Adrenal gland (tissue), 5 donors: ENCODE measurements at regions not wholly inside any gene's neighbourhood (a gene's known extent, or its start where the extent isn't known, plus 50 kb on each side); places are given as distances from the start of the nearest gene placed in this dataset.

Experiments used
- POLR2A ChIP-seq, 2 donors: fragments of 450-650 bp; IDR thresholded peaks; one replicate each; pipeline ENCODE4 v1.6.1; 2017; ENCODE audit warnings: antibody characterized with exemption in 2 of 2, mild to moderate bottlenecking in 2 of 2, moderate library complexity in 1 of 2
- TF ChIP-seq, protein P1 (sequence below), 6 experiments: fragments of 450-650 bp in 4 of 6; fragments of 200-600 bp in 2 of 6; sonication (generic) in 1 of 6; IDR thresholded peaks; 1 replicate in 5 of 6; 2 replicates in 1 of 6; pipeline versions ENCODE4 v1.5.1 to v1.8.0; 2016 to 2021; ENCODE audit warnings: antibody characterized with exemption in 6 of 6, mild to moderate bottlenecking in 2 of 6, moderate library complexity in 1 of 6
- donor health status: DM: no; HTN: no; CAD: no.

DNA sequence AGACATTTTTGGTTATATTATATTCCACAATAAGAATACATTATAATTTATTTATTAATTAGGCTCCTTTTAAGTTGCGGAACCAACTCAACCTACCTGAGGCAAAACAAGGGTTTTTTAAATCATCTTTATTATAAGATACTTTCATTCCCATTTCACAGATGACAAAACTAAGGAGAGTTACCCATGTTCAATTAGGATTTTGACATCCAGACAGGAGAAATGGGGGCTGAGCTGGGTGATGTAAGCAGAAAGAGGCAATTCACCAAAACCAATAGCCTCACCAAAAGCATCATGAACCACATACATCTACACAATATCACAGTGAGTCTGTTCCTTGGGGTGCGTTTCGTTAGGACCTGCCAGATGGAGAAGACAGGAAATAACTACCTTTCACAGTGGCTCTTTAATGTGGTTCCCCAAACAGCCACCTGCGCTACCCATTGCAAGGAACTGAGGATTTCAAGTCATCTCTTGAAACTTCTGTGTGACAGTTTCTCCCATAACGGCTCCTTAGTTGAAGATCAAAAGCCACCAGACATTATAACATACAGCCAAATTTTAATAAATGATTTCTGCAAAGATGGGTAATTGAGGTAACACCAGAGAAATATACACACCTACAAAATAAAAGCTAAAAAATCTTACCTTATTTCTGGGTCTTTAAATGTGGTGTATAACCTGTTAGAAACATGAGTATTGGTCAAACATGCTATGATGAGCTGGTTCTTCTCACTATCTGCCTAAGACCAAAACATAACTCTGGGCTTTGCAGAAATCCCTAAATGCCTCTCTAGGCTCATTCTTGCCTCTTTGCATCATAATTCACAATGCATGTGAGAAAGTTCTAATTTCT lies 190.6 kb upstream of the LEF1 start:
- TF ChIP-seq, protein P1, sequence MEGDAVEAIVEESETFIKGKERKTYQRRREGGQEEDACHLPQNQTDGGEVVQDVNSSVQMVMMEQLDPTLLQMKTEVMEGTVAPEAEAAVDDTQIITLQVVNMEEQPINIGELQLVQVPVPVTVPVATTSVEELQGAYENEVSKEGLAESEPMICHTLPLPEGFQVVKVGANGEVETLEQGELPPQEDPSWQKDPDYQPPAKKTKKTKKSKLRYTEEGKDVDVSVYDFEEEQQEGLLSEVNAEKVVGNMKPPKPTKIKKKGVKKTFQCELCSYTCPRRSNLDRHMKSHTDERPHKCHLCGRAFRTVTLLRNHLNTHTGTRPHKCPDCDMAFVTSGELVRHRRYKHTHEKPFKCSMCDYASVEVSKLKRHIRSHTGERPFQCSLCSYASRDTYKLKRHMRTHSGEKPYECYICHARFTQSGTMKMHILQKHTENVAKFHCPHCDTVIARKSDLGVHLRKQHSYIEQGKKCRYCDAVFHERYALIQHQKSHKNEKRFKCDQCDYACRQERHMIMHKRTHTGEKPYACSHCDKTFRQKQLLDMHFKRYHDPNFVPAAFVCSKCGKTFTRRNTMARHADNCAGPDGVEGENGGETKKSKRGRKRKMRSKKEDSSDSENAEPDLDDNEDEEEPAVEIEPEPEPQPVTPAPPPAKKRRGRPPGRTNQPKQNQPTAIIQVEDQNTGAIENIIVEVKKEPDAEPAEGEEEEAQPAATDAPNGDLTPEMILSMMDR (IDR thresholded peaks at IDR 0.05), result no peak
- no peak for TF ChIP-seq POLR2A (IDR thresholded peaks at IDR 0.05)
